ENCODE measurements at regions not wholly inside any gene's neighbourhood (a gene's known extent, or its start where the extent isn't known, plus 50 kb on each side); places are given as distances from the start of the nearest gene placed in this dataset.

GRCh38 chrX:147077472-147077871 lies 262.9 kb upstream of the CXorf51A start (continued):
- TF ChIP-seq EZH2phosphoT487 (IDR thresholded peaks at IDR 0.05; ENCODE audit: borderline replicate concordance, low read depth): no peak

- H3K27ac ChIP-seq (ENCODE audit: low read depth in 2 of 2, low read length in 1 of 2): no peak overlapping the region
- ChIA-PET CTCF (no interaction called here), POLR2A (no interaction called here)
- H3K9me2 ChIP-seq: no peaks in the 10 kb centered on the region
- no peaks in the 10 kb centered on the region for H4K20me1 ChIP-seq (ENCODE audit: insufficient read depth)
- no peaks in the 10 kb centered on the region for H3K27me3 ChIP-seq (ENCODE audit: insufficient read depth)
- no peaks in the 10 kb centered on the region for H3K36me3 ChIP-seq (replicated peaks in 1 of 2; ENCODE audit: control insufficient read depth in 1 of 2, insufficient read depth in 2 of 2, low read length in 1 of 2)
- H2AFZ ChIP-seq (ENCODE audit: low read depth): no peak overlapping the region
- no peak for DNase-seq
- H3K9me3 ChIP-seq: no peaks in the 10 kb centered on the region; the same call in 1 of the 2 replicates
- H3K4me3 ChIP-seq (ENCODE audit: low read depth in 2 of 2, low read length in 1 of 2): no peak overlapping the region
- no peaks in the 10 kb centered on the region for H3F3A ChIP-seq (replicated peaks; ENCODE audit: insufficient read depth)
- no peaks in the 10 kb centered on the region for H3K4me1 ChIP-seq (ENCODE audit: control insufficient read depth in 1 of 2, insufficient read depth in 2 of 2, low read depth in 1 of 2, low read length in 1 of 2)
- TF ChIP-seq USF2 (IDR thresholded peaks at IDR 0.05; ENCODE audit: borderline replicate concordance, low read depth, low read length): no peak
- no peak for TF ChIP-seq TCF12 (IDR thresholded peaks at IDR 0.05)
- no peak for TF ChIP-seq REST (IDR thresholded peaks at IDR 0.05; ENCODE audit: low read depth, low read length)
- no peak for TF ChIP-seq YY1 (IDR thresholded peaks at IDR 0.05; ENCODE audit: low read depth)
- no peak for TF ChIP-seq RFX5 (IDR thresholded peaks at IDR 0.05; ENCODE audit: low read length)
- TF ChIP-seq RCOR1 (IDR thresholded peaks at IDR 0.05; ENCODE audit: low read length): no peak
- 4% methylated on average over 5 of the region's 5 CpGs for WGBS (ENCODE audit: low lambda C conversion rate)
- H3K4me2 ChIP-seq: no peak overlapping the region
- H3K79me2 ChIP-seq (ENCODE audit: insufficient read depth): no peaks in the 10 kb centered on the region
- no peak overlapping the region for H3K9ac ChIP-seq
Observed at GRCh38 chrX:147072747-147073146, 258.2 kb upstream of the CXorf51A start.

- Histone ChIP-seq H3K27me3 (ENCODE audit: insufficient read depth) (no peaks in the 10 kb centered on the region), H3K27ac (ENCODE audit: low read depth in 2 of 2, low read length in 1 of 2) (no peak overlapping the region), H3F3A (replicated peaks; ENCODE audit: insufficient read depth) (no peaks in the 10 kb centered on the region), H2AFZ (ENCODE audit: low read depth) (no peak overlapping the region), H3K4me3 (ENCODE audit: low read depth in 2 of 2, low read length in 1 of 2) (no peak overlapping the region), H3K9me3 (no peaks in the 10 kb centered on the region; the same call in 1 of the 2 replicates), H3K4me2 (no peak overlapping the region), H3K9me2 (no peaks in the 10 kb centered on the region), H3K9ac (no peak overlapping the region), H3K36me3 (replicated peaks in 1 of 2; ENCODE audit: control insufficient read depth in 1 of 2, insufficient read depth in 2 of 2, low read length in 1 of 2) (no peaks in the 10 kb centered on the region), H4K20me1 (ENCODE audit: insufficient read depth) (no peaks in the 10 kb centered on the region), H3K79me2 (ENCODE audit: insufficient read depth) (no peaks in the 10 kb centered on the region), H3K4me1 (ENCODE audit: control insufficient read depth in 1 of 2, insufficient read depth in 2 of 2, low read depth in 1 of 2, low read length in 1 of 2) (no peaks in the 10 kb centered on the region)
- 5% methylated on average over 2 of the region's 2 CpGs for WGBS (ENCODE audit: low lambda C conversion rate)
- POLR2A ChIA-PET: no interaction called here
- CTCF ChIA-PET: no interaction called here
- TF ChIP-seq FOXJ3 (CRISPR knock-in tag; IDR thresholded peaks at IDR 0.05) (no peak), EZH2phosphoT487 (IDR thresholded peaks at IDR 0.05; ENCODE audit: borderline replicate concordance, low read depth) (no peak), MAX (IDR thresholded peaks at IDR 0.05; ENCODE audit: low read depth) (no peak), RFX5 (IDR thresholded peaks at IDR 0.05; ENCODE audit: low read length) (no peak), CTCF (IDR thresholded peaks at IDR 0.05) (no peak)
- DNase-seq: no peak
Observed at GRCh38 chrX:147069926-147070325, 255.4 kb upstream of the CXorf51A start.

Measured in SK-N-SH (cell line).